ENCODE measurements at regions not wholly inside any gene's neighbourhood (a gene's known extent, or its start where the extent isn't known, plus 50 kb on each side); places are given as distances from the start of the nearest gene placed in this dataset.

DNA sequence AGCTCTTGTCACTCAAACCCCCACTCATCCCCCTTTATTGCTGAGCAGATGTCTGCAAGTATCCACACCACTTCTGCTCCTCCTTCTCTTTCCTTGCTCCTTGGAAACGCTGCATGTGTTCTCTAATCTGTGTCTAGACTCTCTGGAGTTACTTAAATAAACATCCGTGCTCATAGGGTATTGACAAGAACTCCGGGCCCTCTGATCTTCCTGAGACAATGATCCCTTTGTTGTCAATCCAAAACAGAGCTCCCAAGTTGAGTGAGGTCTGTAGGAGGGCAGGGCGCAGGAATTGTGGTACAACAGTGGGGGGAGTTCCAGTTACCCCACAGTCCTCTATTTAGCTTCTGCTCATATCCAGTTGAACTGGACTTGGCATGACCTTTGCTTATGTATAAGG lies 489.0 kb downstream of the SNAPC1 start:
- TF ChIP-seq, protein P1, sequence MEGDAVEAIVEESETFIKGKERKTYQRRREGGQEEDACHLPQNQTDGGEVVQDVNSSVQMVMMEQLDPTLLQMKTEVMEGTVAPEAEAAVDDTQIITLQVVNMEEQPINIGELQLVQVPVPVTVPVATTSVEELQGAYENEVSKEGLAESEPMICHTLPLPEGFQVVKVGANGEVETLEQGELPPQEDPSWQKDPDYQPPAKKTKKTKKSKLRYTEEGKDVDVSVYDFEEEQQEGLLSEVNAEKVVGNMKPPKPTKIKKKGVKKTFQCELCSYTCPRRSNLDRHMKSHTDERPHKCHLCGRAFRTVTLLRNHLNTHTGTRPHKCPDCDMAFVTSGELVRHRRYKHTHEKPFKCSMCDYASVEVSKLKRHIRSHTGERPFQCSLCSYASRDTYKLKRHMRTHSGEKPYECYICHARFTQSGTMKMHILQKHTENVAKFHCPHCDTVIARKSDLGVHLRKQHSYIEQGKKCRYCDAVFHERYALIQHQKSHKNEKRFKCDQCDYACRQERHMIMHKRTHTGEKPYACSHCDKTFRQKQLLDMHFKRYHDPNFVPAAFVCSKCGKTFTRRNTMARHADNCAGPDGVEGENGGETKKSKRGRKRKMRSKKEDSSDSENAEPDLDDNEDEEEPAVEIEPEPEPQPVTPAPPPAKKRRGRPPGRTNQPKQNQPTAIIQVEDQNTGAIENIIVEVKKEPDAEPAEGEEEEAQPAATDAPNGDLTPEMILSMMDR (IDR thresholded peaks at IDR 0.05): no peak
- DNase-seq (ENCODE audit: low spot score): no peak

DNA sequence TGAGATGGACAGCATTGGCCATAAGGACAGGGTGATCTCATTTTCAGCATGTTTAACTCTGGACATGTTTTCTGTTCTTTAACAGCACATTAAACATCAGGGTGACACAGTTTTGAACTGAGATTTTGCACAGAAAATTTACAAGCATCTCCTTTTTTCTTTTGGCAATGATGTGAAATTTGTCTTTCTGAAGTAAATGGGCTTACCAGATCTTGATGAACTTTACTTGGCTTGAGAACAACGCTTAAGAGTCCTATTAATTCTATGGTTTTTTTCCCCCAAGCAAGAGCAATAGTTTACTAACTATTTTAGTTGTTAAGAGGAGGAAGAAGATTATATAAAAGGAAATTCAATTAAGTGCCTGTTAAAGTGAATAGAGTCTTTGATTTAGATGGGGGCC lies 491.0 kb downstream of the SNAPC1 start:
- TF ChIP-seq, protein P1 (IDR thresholded peaks at IDR 0.05): no peak
- no peak overlapping the region for H3K27ac ChIP-seq
- no peak for DNase-seq (ENCODE audit: low spot score)
- no peak overlapping the region for H3K4me3 ChIP-seq

More for the DNA sequence above, 489.0 kb downstream of the SNAPC1 start:
- Histone ChIP-seq H3K4me3 (no peak overlapping the region), H3K27ac (no peak overlapping the region)

DNA sequence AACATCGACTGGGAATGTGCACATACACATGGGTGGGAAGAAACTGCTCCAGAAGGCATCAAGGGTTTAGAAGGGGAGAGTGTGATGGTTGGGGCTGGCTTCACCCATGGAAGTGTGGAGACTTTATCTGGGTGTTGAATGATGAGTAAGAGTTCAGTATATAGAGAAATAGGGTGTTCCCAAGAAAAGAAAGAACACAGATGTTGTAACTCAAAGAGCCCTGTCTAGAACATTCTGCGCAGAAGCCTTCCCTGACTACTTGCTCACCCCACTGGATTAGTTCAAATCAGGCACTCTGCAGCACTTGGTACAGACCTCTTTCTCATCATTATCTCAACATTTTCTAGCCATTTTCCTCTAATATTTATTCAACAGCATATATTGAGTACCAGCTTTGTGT lies 491.7 kb downstream of the SNAPC1 start:
- Histone ChIP-seq H3K27ac (no peak overlapping the region), H3K4me3 (no peak overlapping the region)
- TF ChIP-seq, protein P1 (IDR thresholded peaks at IDR 0.05): no peak
- no peak for DNase-seq (ENCODE audit: low spot score)

DNA sequence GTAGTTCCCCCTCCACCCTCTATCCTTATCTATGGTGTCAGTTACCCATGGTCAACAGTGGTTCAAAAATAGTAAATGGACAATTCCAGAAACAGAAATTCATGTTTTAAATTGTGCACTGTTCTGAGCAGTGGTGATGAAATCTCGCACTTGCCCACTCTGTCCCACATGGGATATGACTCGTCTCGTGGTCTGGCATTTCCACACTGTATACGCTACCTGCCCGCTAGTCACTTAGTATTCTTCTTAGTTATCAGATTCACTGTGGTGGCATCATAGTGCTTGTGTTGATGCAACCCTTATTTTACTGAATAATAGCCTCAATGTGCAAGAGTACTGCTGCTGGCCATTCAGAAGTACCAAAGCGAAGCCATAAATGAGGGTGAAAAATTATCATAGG lies 507.0 kb downstream of the SNAPC1 start:
- TF ChIP-seq, protein P1 (IDR thresholded peaks at IDR 0.05): no peak
- no peak for DNase-seq (ENCODE audit: low spot score)
- H3K4me3 ChIP-seq: no peak overlapping the region
- H3K27ac ChIP-seq: no peak overlapping the region

DNA sequence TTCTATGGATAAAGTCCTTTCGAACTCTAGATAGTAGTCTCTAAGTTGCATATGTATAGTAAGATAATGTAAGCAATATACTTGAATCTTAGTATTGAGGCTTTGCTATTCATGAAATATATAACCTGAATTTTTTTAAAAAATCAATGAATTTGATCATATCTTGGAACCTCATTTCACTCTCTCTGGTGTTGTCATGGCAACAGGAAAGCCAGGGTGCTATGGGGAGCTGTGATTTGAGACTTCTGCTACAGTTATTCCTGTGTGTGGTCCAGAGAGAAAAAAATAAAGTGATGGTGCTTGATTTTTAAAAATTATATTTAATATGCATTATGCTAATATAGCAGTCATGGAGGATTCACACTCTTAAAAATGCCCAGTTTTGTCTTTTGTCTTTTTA lies 508.0 kb downstream of the SNAPC1 start:
- Histone ChIP-seq H3K27ac (no peak overlapping the region), H3K4me3 (no peak overlapping the region)
- TF ChIP-seq, protein P1 (IDR thresholded peaks at IDR 0.05): no peak
- DNase-seq (ENCODE audit: low spot score): no peak

DNA sequence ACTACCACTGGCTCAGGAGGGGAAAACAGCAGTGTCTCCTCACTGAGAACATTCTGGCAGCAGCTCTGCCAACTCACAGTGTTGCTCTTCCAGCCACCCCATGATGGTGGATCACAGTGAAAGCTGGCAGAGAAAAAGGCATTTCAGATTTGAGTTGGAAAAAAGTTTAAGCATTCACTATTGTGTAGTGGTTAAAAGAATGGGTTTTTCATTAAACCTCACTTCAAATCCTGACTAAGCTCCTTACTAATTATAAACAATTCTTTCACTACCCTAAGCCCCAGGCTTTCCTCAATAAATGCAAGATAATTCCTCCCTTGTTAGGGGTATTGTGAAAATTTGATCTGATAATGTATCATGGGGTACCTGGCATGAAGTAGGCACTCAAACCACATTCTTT lies 518.1 kb downstream of the SNAPC1 start:
- DNase-seq (ENCODE audit: low spot score): no peak
- TF ChIP-seq, protein P1 (IDR thresholded peaks at IDR 0.05): no peak
- H3K4me3 ChIP-seq: no peak overlapping the region
- no peak overlapping the region for H3K27ac ChIP-seq

DNA sequence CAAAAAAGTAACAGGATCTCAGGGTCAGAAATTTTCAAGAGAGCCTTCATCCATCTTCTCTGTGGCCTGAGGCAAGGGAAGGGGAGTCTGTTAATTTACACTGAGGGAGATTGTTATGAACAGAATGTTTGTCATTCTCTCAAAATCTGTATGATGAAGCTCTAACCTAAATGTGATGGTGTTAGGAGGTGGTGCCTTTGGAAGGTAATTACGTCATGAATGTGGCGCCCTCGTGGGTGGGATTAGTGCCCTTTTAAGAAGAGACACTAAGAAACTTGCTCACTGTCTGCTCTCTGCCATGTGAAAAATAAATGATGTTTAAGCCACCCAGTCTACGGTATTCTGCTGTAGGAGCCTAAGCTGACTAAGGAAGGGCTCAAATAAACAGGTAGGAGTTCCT lies 521.6 kb downstream of the SNAPC1 start:
- DNase-seq (ENCODE audit: low spot score): no peak
- Histone ChIP-seq H3K4me3 (no peak overlapping the region), H3K27ac (no peak overlapping the region)
- TF ChIP-seq, protein P1 (IDR thresholded peaks at IDR 0.05): no peak
